ENCODE measurements at regions not wholly inside any gene's neighbourhood (a gene's known extent, or its start where the extent isn't known, plus 50 kb on each side); places are given as distances from the start of the nearest gene placed in this dataset.

DNA sequence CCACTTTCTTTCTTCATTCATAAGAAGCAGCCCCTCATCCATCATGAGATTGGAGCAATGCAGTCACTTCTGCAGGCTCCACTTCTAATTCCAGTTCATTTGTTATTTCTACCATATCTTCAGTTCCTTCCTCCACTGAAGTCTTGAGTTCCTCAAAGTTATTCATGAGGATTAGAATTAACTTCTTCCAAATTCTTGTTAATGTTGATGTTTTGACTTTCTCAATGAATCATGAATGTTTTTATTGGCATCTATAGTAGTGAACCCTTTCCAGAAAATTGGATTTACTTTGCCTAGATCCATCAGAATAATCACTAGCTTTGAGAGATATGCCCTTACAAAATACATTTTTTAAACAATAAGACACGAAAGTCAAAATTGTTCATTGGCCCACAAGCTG is 2567.7 kb upstream of the PCDH20 start:
- H3K4me3 ChIP-seq (ENCODE audit: low read length, poor library complexity, severe bottlenecking), result no peak overlapping the region

DNA sequence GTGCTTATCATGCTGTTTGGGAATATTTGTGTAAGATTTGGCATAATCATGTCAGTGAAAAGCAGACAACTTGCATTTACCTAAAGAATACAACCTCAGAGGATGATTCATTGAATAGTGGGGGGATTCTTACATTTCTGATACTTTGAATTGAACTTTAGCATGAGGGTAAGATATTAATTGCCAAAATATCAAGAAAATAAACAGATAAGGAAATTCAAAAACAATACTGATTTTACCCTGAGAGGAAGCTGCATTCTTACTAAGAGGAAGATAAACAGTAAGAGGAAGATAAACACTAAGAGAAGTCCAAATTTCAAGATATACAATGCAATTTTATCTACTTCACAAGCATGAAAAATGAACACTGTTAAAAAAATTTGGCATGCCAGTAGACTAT is 2564.3 kb upstream of the PCDH20 start:
- no peaks in the 10 kb centered on the region for H3K9me2 ChIP-seq (replicated peaks; ENCODE audit: low read depth, low read length)
- no peak overlapping the region; the same call in 1 of the 2 replicates for H2AFZ ChIP-seq (ENCODE audit: low read length)
- TF ChIP-seq, protein P1, sequence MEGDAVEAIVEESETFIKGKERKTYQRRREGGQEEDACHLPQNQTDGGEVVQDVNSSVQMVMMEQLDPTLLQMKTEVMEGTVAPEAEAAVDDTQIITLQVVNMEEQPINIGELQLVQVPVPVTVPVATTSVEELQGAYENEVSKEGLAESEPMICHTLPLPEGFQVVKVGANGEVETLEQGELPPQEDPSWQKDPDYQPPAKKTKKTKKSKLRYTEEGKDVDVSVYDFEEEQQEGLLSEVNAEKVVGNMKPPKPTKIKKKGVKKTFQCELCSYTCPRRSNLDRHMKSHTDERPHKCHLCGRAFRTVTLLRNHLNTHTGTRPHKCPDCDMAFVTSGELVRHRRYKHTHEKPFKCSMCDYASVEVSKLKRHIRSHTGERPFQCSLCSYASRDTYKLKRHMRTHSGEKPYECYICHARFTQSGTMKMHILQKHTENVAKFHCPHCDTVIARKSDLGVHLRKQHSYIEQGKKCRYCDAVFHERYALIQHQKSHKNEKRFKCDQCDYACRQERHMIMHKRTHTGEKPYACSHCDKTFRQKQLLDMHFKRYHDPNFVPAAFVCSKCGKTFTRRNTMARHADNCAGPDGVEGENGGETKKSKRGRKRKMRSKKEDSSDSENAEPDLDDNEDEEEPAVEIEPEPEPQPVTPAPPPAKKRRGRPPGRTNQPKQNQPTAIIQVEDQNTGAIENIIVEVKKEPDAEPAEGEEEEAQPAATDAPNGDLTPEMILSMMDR (conservative IDR thresholded peaks at IDR 0.05; ENCODE audit: low read length), result no peak
- no peak for TF ChIP-seq EZH2phosphoT487 (IDR thresholded peaks at IDR 0.05; ENCODE audit: borderline replicate concordance)
- no peaks in the 10 kb centered on the region for H3K79me2 ChIP-seq (ENCODE audit: insufficient read depth, low read length)
- no peak overlapping the region for H3K4me3 ChIP-seq (ENCODE audit: low read length, poor library complexity, severe bottlenecking)
- no peaks in the 10 kb centered on the region for H3K27me3 ChIP-seq (ENCODE audit: insufficient read depth, low read length, poor library complexity, severe bottlenecking)
- H3K9ac ChIP-seq (ENCODE audit: low read depth, low read length, poor library complexity, severe bottlenecking), result no peak overlapping the region
- H3F3A ChIP-seq (ENCODE audit: low read depth), result no peaks in the 10 kb centered on the region
- H3K36me3 ChIP-seq (ENCODE audit: insufficient read depth, low read length), result no peaks in the 10 kb centered on the region
- no peaks in the 10 kb centered on the region for H4K20me1 ChIP-seq (ENCODE audit: insufficient read depth, low read length, poor library complexity, severe bottlenecking)
- no peaks in the 10 kb centered on the region for H3K9me3 ChIP-seq (ENCODE audit: insufficient read depth, low read depth, low read length)
- H3K4me1 ChIP-seq (ENCODE audit: insufficient read depth, low read length, poor library complexity, severe bottlenecking), result no peaks in the 10 kb centered on the region
- no peak overlapping the region for H3K4me2 ChIP-seq (ENCODE audit: low read depth, low read length, poor library complexity, severe bottlenecking)

More for the DNA sequence above, 2567.7 kb upstream of the PCDH20 start:
- H3F3A ChIP-seq (ENCODE audit: low read depth), result no peaks in the 10 kb centered on the region
- H2AFZ ChIP-seq (ENCODE audit: low read length), result no peak overlapping the region
- H3K9me3 ChIP-seq (ENCODE audit: insufficient read depth, low read depth, low read length), result no peaks in the 10 kb centered on the region
- no peaks in the 10 kb centered on the region for H3K36me3 ChIP-seq (ENCODE audit: insufficient read depth, low read length)
- H3K4me1 ChIP-seq (ENCODE audit: insufficient read depth, low read length, poor library complexity, severe bottlenecking), result no peaks in the 10 kb centered on the region
- no peaks in the 10 kb centered on the region for H4K20me1 ChIP-seq (ENCODE audit: insufficient read depth, low read length, poor library complexity, severe bottlenecking)
- H3K4me2 ChIP-seq (ENCODE audit: low read depth, low read length, poor library complexity, severe bottlenecking), result no peak overlapping the region
- TF ChIP-seq EZH2phosphoT487 (IDR thresholded peaks at IDR 0.05; ENCODE audit: borderline replicate concordance), result no peak
- TF ChIP-seq, protein P1 (conservative IDR thresholded peaks at IDR 0.05; ENCODE audit: low read length), result no peak
- H3K9me2 ChIP-seq (replicated peaks; ENCODE audit: low read depth, low read length), result no peaks in the 10 kb centered on the region
- H3K79me2 ChIP-seq (ENCODE audit: insufficient read depth, low read length), result no peaks in the 10 kb centered on the region
- H3K27me3 ChIP-seq (ENCODE audit: insufficient read depth, low read length, poor library complexity, severe bottlenecking), result no peaks in the 10 kb centered on the region
- no peak overlapping the region for H3K9ac ChIP-seq (ENCODE audit: low read depth, low read length, poor library complexity, severe bottlenecking)

DNA sequence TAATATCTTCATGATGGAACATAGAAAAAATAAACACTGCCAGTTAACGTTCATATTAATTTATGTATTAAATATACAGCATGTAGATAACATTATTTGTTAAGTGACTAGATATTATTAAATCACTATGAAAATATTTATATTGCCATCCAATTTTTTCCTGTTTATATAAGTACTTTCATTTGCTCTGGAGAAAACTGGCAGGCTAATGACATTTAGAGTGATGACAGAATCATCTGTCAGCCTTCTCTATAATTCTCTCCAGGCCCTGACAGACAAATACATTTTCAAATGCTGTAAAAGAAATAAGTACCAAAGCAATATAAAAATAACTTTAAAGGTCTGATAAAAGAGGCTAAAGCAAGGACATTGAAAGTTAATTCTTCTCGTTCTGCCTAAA is 2556.7 kb upstream of the PCDH20 start:
- no peak overlapping the region for H2AFZ ChIP-seq (ENCODE audit: low read length)
- no peaks in the 10 kb centered on the region for H3K27me3 ChIP-seq (ENCODE audit: insufficient read depth, low read length, poor library complexity, severe bottlenecking)
- no peaks in the 10 kb centered on the region for H4K20me1 ChIP-seq (ENCODE audit: insufficient read depth, low read length, poor library complexity, severe bottlenecking)
- no peaks in the 10 kb centered on the region for H3K9me3 ChIP-seq (ENCODE audit: insufficient read depth, low read depth, low read length)
- H3K4me3 ChIP-seq (ENCODE audit: low read length, poor library complexity, severe bottlenecking), result no peak overlapping the region
- H3K4me2 ChIP-seq (ENCODE audit: low read depth, low read length, poor library complexity, severe bottlenecking), result no peak overlapping the region
- H3K9ac ChIP-seq (ENCODE audit: low read depth, low read length, poor library complexity, severe bottlenecking), result no peak overlapping the region
- no peaks in the 10 kb centered on the region for H3K36me3 ChIP-seq (ENCODE audit: insufficient read depth, low read length)
- no peaks in the 10 kb centered on the region for H3K4me1 ChIP-seq (ENCODE audit: insufficient read depth, low read length, poor library complexity, severe bottlenecking)
- no peaks in the 10 kb centered on the region for H3F3A ChIP-seq (ENCODE audit: low read depth)
- no peaks in the 10 kb centered on the region for H3K79me2 ChIP-seq (ENCODE audit: insufficient read depth, low read length)
- TF ChIP-seq EZH2phosphoT487 (IDR thresholded peaks at IDR 0.05; ENCODE audit: borderline replicate concordance), result no peak
- TF ChIP-seq, protein P1 (conservative IDR thresholded peaks at IDR 0.05; ENCODE audit: low read length), result no peak
- no peaks in the 10 kb centered on the region for H3K9me2 ChIP-seq (replicated peaks; ENCODE audit: low read depth, low read length)

Measured in Loucy (cell line).